ENCODE measurements at regions not wholly inside any gene's neighbourhood (a gene's known extent, or its start where the extent isn't known, plus 50 kb on each side); places are given as distances from the start of the nearest gene placed in this dataset.

- H3K36me3 ChIP-seq (ENCODE audit: control insufficient read depth, insufficient read depth, low read length) = no peaks in the 10 kb centered on the region
- H3K9me3 ChIP-seq (ENCODE audit: control insufficient read depth, low read length) = no peaks in the 10 kb centered on the region
- no peak overlapping the region for H3K9ac ChIP-seq (ENCODE audit: low read length)
- no peak overlapping the region for H3K4me3 ChIP-seq (ENCODE audit: low read length)
- no peaks in the 10 kb centered on the region for H3K27me3 ChIP-seq (ENCODE audit: control insufficient read depth, insufficient read depth, low read length)
- no peaks in the 10 kb centered on the region for H3K4me1 ChIP-seq (ENCODE audit: control insufficient read depth, insufficient read depth, low read length)
Measured at GRCh38 chr3:148643389-148643840, 54.3 kb upstream of the AGTR1 start.

GRCh38 chr3:148646126-148646665 is 51.5 kb upstream of the AGTR1 start:
- no peak overlapping the region for H3K4me3 ChIP-seq (ENCODE audit: low read length)
- H3K4me1 ChIP-seq (ENCODE audit: control insufficient read depth, insufficient read depth, low read length) = no peaks in the 10 kb centered on the region
- H3K36me3 ChIP-seq (ENCODE audit: control insufficient read depth, insufficient read depth, low read length) = no peaks in the 10 kb centered on the region
- H3K9ac ChIP-seq (ENCODE audit: low read length) = no peak overlapping the region
- no peaks in the 10 kb centered on the region for H3K27me3 ChIP-seq (ENCODE audit: control insufficient read depth, insufficient read depth, low read length)
- no peaks in the 10 kb centered on the region for H3K9me3 ChIP-seq (ENCODE audit: control insufficient read depth, low read length)

Data from mucosa of stomach (tissue), 1 donor.